WI38 (cell line): ENCODE measurements at regions not wholly inside any gene's neighbourhood (a gene's known extent, or its start where the extent isn't known, plus 50 kb on each side); places are given as distances from the start of the nearest gene placed in this dataset.

Experiments used
- H3K4me3 ChIP-seq: 2 replicates; pipeline ENCODE4 v1.5.1; 2011; ENCODE audit warnings: low read depth, mild to moderate bottlenecking, control low read depth, low read length
- TF ChIP-seq, protein P1 (sequence below): IDR thresholded peaks from 2 replicates; pipeline ENCODE4 v1.5.1; 2012; ENCODE audit warnings: low read depth, mild to moderate bottlenecking, control low read depth, low read length

DNA sequence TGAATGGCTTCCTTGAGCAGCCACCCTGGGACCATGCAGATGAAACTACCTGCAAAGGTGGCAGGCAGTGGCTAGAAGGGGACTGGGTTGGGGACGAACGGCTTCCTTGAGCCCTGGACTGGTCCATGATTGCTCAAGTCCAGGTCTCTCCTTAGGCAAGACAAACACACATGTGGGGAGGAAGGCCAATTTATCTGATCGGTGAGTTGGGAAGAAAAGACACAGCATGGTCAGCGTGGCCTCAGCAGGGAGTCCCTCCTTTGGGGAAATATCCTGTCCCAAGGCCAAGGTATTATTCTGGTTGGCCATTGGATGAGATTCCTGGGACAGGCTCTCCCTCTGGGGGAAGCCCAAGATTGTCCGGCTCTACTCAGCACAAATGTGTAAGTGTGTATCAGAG lies 116.3 kb upstream of the ERG start:
- H3K4me3 ChIP-seq, result no peak overlapping the region
- TF ChIP-seq, protein P1, sequence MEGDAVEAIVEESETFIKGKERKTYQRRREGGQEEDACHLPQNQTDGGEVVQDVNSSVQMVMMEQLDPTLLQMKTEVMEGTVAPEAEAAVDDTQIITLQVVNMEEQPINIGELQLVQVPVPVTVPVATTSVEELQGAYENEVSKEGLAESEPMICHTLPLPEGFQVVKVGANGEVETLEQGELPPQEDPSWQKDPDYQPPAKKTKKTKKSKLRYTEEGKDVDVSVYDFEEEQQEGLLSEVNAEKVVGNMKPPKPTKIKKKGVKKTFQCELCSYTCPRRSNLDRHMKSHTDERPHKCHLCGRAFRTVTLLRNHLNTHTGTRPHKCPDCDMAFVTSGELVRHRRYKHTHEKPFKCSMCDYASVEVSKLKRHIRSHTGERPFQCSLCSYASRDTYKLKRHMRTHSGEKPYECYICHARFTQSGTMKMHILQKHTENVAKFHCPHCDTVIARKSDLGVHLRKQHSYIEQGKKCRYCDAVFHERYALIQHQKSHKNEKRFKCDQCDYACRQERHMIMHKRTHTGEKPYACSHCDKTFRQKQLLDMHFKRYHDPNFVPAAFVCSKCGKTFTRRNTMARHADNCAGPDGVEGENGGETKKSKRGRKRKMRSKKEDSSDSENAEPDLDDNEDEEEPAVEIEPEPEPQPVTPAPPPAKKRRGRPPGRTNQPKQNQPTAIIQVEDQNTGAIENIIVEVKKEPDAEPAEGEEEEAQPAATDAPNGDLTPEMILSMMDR, result no peak

DNA sequence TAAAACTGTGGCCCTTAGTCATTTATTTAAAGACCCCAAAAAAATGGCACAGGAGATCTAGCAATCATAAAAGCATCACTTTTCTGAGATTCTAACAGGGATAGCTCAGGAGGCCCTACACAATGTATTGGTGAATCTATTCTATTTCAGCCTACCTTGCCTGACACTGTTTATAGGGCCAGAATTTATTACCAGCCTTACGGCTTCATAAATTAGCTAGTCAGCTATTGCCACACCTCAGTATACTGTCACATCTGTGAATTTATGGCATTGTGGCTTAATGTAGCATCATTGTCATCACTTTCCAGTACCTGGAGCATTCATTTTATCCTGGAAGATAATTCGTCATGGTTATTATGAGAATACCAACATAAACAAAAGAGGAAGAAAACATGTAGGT lies 121.2 kb upstream of the ERG start:
- no peak overlapping the region for H3K4me3 ChIP-seq
- TF ChIP-seq, protein P1, result no peak

- TF ChIP-seq, protein P1, result no peak
- no peak overlapping the region for H3K4me3 ChIP-seq
These were observed 121.8 kb upstream of the ERG start for GRCh38 chr21:38619992-38620479.

GRCh38 chr21:38621132-38621531 lies 122.9 kb upstream of the ERG start:
- no peak overlapping the region for H3K4me3 ChIP-seq
- TF ChIP-seq, protein P1, result no peak

DNA sequence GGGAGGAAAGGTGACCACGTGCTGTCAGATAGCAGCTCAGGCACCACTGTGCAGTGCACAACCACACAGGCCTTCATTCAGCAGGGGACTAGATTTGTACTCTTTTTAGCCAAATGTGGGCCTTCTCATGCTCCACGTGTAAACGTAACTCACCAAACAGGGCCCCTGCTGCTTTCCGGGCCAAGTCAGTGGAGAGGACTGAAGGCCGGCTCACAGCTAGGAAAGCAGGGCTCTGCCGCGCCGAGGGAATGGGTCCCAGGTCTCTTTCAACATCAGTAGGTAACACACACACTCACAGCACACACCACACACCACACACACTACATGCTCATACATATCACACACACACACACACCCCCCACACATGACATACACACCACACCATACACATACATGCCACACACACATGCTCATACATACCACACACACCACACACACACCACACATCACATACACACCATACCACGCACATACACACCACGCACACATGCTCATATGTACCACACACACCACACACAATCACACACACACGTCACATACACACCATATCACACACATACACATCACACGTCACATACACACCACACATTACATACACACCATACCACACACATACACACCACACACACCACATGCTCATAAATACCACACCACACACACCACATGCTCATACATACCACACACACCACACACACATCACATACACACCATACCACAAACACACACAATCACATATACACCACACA lies 124.0 kb upstream of the ERG start:
- H3K4me3 ChIP-seq, result no peak overlapping the region
- TF ChIP-seq, protein P1, result no peak

DNA sequence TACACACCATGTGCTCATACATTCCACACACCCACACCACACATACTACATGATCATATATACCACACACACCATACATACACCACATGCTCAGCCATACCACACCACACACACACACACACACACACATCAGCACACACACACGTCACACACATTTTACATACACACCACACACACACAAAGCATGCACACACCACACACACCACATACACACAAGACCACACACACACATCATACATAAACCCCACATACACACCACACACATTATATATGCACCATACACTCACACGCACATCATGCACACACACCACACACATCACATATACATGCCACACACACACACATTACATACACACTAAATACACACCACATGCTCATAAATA lies 124.5 kb upstream of the ERG start:
- TF ChIP-seq, protein P1, result no peak
- H3K4me3 ChIP-seq, result no peak overlapping the region

DNA sequence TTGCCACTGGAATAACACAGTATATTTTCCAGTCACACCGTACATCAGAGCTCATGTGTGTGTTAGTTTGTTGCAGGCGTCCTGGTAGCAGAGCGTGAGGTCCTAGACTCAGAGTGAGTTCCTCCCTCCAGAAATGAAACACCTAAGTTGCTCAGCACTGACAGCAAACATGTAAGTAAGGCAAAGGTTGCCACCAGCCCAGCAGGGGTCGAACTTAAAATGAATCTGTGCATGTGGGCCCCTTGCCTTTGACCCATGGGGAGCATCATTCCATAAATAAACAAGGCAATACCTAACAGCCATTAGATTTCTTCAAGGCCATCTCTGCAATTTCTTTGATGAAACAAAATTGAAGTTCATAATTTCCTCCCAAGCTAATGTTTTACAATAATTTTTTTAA lies 125.3 kb upstream of the ERG start:
- H3K4me3 ChIP-seq, result no peak overlapping the region
- TF ChIP-seq, protein P1, result no peak
